GM23338 (cell line): ENCODE measurements at regions not wholly inside any gene's neighbourhood (a gene's known extent, or its start where the extent isn't known, plus 50 kb on each side); places are given as distances from the start of the nearest gene placed in this dataset.

Source experiments
- ATAC-seq: fragments of 200-7000 bp; cut with Tn5 transposase; 3 replicates; pipeline ENCODE4 v1.9.1; 2020
- DNase-seq: peaks from one replicate; pipeline ENCODE4 v3.0.0-alpha.2; 2015; ENCODE audit warnings: low spot score
- H2AFZ ChIP-seq: fragments of 200-600 bp; sonication (generic); 2 replicates; pipeline ENCODE4 v1.8.0; 2016; ENCODE audit warnings: antibody characterized with exemption, mild to moderate bottlenecking, moderate library complexity
- H3F3A ChIP-seq: fragments of 200-600 bp; sonication (generic); replicated peaks from 2 replicates; pipeline ENCODE4 v1.8.0; 2017; ENCODE audit warnings: antibody characterized with exemption, mixed run types, low read depth
- H3K27ac ChIP-seq: fragments of 200-600 bp; sonication (generic); 2 replicates; pipeline ENCODE4 v1.6.1; 2016; ENCODE audit warnings: low read depth
- H3K27me3 ChIP-seq: fragments of 200-600 bp; sonication (generic); 2 replicates; pipeline ENCODE4 v1.8.0; 2016; ENCODE audit warnings: mild to moderate bottlenecking, mixed run types, moderate library complexity; ENCODE audit not compliant: insufficient read depth
- H3K36me3 ChIP-seq: fragments of 200-600 bp; sonication (generic); 2 replicates; pipeline ENCODE4 v1.8.0; 2016; ENCODE audit warnings: mild to moderate bottlenecking; ENCODE audit not compliant: insufficient read depth
- H3K4me1 ChIP-seq: fragments of 200-600 bp; sonication (generic); 2 replicates; pipeline ENCODE4 v1.8.0; 2016; ENCODE audit warnings: mild to moderate bottlenecking, moderate library complexity; ENCODE audit not compliant: insufficient read depth
- H3K4me2 ChIP-seq: fragments of 200-600 bp; sonication (generic); 2 replicates; pipeline ENCODE4 v1.7.1; 2017; ENCODE audit warnings: mixed run types
- H3K4me3 ChIP-seq: fragments of 200-600 bp; sonication (generic); 2 replicates; pipeline ENCODE4 v1.6.1; 2016; ENCODE audit warnings: mixed run types
- H3K79me2 ChIP-seq: fragments of 200-600 bp; sonication (generic); replicated peaks from 2 replicates; pipeline ENCODE4 v1.8.0; 2017; ENCODE audit warnings: mild to moderate bottlenecking; ENCODE audit not compliant: insufficient read depth
- H3K9me2 ChIP-seq: fragments of 200-600 bp; sonication (generic); 2 replicates; pipeline ENCODE4 v1.8.0; 2017; ENCODE audit not compliant: insufficient read depth
- H4K20me1 ChIP-seq: fragments of 200-600 bp; sonication (generic); replicated peaks from 2 replicates; pipeline ENCODE4 v1.8.0; 2017; ENCODE audit warnings: mild to moderate bottlenecking; ENCODE audit not compliant: insufficient read depth
- H3K27ac Mint-ChIP-seq: 2 replicates; pipeline ENCODE4 v1.8.0; 2020; ENCODE audit warnings: inconsistent platforms, mild to moderate bottlenecking, moderate library complexity, mixed read lengths
- H3K27me3 Mint-ChIP-seq: 3 replicates; pipeline ENCODE4 v1.8.0; 2022; ENCODE audit warnings: low read depth, mild to moderate bottlenecking, moderate library complexity, mixed read lengths, inconsistent platforms; ENCODE audit not compliant: insufficient read depth, poor library complexity
- H3K36me3 Mint-ChIP-seq: 3 replicates; pipeline ENCODE4 v1.8.0; 2021; ENCODE audit warnings: low read depth, mild to moderate bottlenecking, inconsistent platforms, moderate library complexity, mixed read lengths
- H3K4me1 Mint-ChIP-seq: 3 replicates; pipeline ENCODE4 v1.8.0; 2020; ENCODE audit warnings: mild to moderate bottlenecking, inconsistent platforms, mixed read lengths
- H3K4me3 Mint-ChIP-seq: 3 replicates; pipeline ENCODE4 v1.8.0; 2021; ENCODE audit warnings: moderate library complexity, mild to moderate bottlenecking, inconsistent platforms, mixed read lengths
- H3K9me3 Mint-ChIP-seq: 3 replicates; pipeline ENCODE4 v1.8.0; 2020; ENCODE audit warnings: moderate library complexity, mild to moderate bottlenecking, inconsistent platforms, mixed read lengths
- CREB1 ChIP-seq: fragments of 250-450 bp; sonication (Bioruptor Pico); IDR thresholded peaks from 2 replicates; pipeline ENCODE4 v1.5.0; 2020; ENCODE audit warnings: low read depth, mild to moderate bottlenecking, moderate library complexity
- EZH2 ChIP-seq: fragments of 200-600 bp; sonication (generic); IDR thresholded peaks from one replicate; pipeline ENCODE4 v1.8.0; 2017; ENCODE audit warnings: antibody characterized with exemption, mild to moderate bottlenecking, low read depth; ENCODE audit not compliant: unreplicated experiment
- EZH2phosphoT487 ChIP-seq: fragments of 200-600 bp; sonication (generic); IDR thresholded peaks from one replicate; pipeline ENCODE4 v1.8.1; 2018; ENCODE audit warnings: antibody characterized with exemption; ENCODE audit not compliant: unreplicated experiment
- JUNB ChIP-seq: IDR thresholded peaks from one replicate; pipeline ENCODE4 v1.6.1; 2016; ENCODE audit warnings: antibody characterized with exemption; ENCODE audit not compliant: unreplicated experiment
- NANOG ChIP-seq: IDR thresholded peaks from 2 replicates; pipeline ENCODE4 v1.6.1; 2016; ENCODE audit warnings: antibody characterized with exemption, borderline replicate concordance
- STAT1 ChIP-seq: IDR thresholded peaks from one replicate; pipeline ENCODE4 v1.6.1; 2016; ENCODE audit warnings: antibody characterized with exemption; ENCODE audit not compliant: unreplicated experiment
- ZNF331 ChIP-seq: fragments of 250-450 bp; sonication (Bioruptor Pico); IDR thresholded peaks from 2 replicates; pipeline ENCODE4 v1.5.0; 2020; ENCODE audit warnings: low read depth, mild to moderate bottlenecking, moderate library complexity
- TF ChIP-seq, protein P1 (sequence below), 2 experiments: fragments of 200-600 bp in 1 of 2; sonication (generic) in 1 of 2; conservative IDR thresholded peaks; 2 replicates each; pipeline versions ENCODE4 v1.5.1 to v1.6.1; 2016 to 2017; ENCODE audit warnings: antibody characterized with exemption in 2 of 2, low read depth in 2 of 2, mild to moderate bottlenecking in 2 of 2, moderate library complexity in 1 of 2
- TF ChIP-seq, protein P2 (sequence below): fragments of 250-450 bp; sonication (Bioruptor Pico); IDR thresholded peaks from 2 replicates; pipeline ENCODE4 v1.5.0; 2020; ENCODE audit warnings: mild to moderate bottlenecking, moderate library complexity
- TF ChIP-seq, protein P3 (sequence below): IDR thresholded peaks from one replicate; pipeline ENCODE4 v1.6.1; 2018; ENCODE audit warnings: antibody characterized with exemption; ENCODE audit not compliant: unreplicated experiment
- TF ChIP-seq, protein P4 (sequence below): IDR thresholded peaks from 2 replicates; pipeline ENCODE4 v1.6.1; 2016; ENCODE audit warnings: antibody characterized with exemption

DNA sequence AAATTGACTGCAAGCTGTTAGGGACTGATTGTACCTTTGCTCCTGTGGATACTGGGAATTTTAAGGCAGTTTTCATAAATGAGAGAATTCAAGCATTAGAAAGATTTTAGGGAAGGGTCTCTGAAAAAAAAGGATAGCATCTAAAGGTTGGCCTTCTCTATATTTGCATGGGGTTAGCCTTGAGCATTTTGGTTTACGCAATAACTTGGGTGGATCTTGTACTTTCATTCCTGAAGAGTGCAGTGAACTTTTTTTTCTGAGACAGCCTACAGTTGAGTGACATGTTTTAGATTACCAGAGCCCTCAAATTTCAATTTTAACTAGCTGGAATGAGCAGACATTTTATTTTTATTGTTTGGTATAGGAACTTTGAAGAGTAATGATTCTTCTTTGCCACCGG is 91.6 kb upstream of the NR3C1 start:
- no peak overlapping the region for H3K4me3 Mint-ChIP-seq
- H3K27me3 ChIP-seq: no peaks in the 10 kb centered on the region
- no peak overlapping the region for H2AFZ ChIP-seq
- no peak for DNase-seq
- H3K4me2 ChIP-seq: no peak overlapping the region
- no peak overlapping the region for H3K4me3 ChIP-seq
- H3K27me3 Mint-ChIP-seq: peaks cover 2% of the 10 kb centered on the region
- no peak overlapping the region for H3K27ac Mint-ChIP-seq
- TF ChIP-seq JUNB: no peak
- TF ChIP-seq NANOG: no peak
- TF ChIP-seq, protein P1, sequence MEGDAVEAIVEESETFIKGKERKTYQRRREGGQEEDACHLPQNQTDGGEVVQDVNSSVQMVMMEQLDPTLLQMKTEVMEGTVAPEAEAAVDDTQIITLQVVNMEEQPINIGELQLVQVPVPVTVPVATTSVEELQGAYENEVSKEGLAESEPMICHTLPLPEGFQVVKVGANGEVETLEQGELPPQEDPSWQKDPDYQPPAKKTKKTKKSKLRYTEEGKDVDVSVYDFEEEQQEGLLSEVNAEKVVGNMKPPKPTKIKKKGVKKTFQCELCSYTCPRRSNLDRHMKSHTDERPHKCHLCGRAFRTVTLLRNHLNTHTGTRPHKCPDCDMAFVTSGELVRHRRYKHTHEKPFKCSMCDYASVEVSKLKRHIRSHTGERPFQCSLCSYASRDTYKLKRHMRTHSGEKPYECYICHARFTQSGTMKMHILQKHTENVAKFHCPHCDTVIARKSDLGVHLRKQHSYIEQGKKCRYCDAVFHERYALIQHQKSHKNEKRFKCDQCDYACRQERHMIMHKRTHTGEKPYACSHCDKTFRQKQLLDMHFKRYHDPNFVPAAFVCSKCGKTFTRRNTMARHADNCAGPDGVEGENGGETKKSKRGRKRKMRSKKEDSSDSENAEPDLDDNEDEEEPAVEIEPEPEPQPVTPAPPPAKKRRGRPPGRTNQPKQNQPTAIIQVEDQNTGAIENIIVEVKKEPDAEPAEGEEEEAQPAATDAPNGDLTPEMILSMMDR (conservative IDR thresholded peaks at IDR 0.05; ENCODE audit: low read depth in 2 of 2): no peak
- TF ChIP-seq EZH2phosphoT487: no peak
- TF ChIP-seq, protein P2, sequence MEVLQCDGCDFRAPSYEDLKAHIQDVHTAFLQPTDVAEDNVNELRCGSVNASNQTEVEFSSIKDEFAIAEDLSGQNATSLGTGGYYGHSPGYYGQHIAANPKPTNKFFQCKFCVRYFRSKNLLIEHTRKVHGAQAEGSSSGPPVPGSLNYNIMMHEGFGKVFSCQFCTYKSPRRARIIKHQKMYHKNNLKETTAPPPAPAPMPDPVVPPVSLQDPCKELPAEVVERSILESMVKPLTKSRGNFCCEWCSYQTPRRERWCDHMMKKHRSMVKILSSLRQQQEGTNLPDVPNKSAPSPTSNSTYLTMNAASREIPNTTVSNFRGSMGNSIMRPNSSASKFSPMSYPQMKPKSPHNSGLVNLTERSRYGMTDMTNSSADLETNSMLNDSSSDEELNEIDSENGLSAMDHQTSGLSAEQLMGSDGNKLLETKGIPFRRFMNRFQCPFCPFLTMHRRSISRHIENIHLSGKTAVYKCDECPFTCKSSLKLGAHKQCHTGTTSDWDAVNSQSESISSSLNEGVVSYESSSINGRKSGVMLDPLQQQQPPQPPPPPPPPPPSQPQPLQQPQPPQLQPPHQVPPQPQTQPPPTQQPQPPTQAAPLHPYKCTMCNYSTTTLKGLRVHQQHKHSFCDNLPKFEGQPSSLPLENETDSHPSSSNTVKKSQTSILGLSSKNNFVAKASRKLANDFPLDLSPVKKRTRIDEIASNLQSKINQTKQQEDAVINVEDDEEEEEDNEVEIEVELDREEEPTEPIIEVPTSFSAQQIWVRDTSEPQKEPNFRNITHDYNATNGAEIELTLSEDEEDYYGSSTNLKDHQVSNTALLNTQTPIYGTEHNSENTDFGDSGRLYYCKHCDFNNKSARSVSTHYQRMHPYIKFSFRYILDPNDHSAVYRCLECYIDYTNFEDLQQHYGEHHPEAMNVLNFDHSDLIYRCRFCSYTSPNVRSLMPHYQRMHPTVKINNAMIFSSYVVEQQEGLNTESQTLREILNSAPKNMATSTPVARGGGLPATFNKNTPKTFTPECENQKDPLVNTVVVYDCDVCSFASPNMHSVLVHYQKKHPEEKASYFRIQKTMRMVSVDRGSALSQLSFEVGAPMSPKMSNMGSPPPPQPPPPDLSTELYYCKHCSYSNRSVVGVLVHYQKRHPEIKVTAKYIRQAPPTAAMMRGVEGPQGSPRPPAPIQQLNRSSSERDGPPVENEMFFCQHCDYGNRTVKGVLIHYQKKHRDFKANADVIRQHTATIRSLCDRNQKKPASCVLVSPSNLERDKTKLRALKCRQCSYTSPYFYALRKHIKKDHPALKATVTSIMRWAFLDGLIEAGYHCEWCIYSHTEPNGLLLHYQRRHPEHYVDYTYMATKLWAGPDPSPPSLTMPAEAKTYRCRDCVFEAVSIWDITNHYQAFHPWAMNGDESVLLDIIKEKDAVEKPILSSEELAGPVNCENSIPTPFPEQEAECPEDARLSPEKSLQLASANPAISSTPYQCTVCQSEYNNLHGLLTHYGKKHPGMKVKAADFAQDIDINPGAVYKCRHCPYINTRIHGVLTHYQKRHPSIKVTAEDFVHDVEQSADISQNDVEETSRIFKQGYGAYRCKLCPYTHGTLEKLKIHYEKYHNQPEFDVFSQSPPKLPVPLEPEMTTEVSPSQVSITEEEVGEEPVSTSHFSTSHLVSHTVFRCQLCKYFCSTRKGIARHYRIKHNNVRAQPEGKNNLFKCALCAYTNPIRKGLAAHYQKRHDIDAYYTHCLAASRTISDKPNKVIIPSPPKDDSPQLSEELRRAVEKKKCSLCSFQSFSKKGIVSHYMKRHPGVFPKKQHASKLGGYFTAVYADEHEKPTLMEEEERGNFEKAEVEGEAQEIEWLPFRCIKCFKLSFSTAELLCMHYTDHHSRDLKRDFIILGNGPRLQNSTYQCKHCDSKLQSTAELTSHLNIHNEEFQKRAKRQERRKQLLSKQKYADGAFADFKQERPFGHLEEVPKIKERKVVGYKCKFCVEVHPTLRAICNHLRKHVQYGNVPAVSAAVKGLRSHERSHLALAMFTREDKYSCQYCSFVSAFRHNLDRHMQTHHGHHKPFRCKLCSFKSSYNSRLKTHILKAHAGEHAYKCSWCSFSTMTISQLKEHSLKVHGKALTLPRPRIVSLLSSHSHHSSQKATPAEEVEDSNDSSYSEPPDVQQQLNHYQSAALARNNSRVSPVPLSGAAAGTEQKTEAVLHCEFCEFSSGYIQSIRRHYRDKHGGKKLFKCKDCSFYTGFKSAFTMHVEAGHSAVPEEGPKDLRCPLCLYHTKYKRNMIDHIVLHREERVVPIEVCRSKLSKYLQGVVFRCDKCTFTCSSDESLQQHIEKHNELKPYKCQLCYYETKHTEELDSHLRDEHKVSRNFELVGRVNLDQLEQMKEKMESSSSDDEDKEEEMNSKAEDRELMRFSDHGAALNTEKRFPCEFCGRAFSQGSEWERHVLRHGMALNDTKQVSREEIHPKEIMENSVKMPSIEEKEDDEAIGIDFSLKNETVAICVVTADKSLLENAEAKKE (CRISPR knock-in tag): no peak
- TF ChIP-seq STAT1: no peak
- TF ChIP-seq, protein P3, sequence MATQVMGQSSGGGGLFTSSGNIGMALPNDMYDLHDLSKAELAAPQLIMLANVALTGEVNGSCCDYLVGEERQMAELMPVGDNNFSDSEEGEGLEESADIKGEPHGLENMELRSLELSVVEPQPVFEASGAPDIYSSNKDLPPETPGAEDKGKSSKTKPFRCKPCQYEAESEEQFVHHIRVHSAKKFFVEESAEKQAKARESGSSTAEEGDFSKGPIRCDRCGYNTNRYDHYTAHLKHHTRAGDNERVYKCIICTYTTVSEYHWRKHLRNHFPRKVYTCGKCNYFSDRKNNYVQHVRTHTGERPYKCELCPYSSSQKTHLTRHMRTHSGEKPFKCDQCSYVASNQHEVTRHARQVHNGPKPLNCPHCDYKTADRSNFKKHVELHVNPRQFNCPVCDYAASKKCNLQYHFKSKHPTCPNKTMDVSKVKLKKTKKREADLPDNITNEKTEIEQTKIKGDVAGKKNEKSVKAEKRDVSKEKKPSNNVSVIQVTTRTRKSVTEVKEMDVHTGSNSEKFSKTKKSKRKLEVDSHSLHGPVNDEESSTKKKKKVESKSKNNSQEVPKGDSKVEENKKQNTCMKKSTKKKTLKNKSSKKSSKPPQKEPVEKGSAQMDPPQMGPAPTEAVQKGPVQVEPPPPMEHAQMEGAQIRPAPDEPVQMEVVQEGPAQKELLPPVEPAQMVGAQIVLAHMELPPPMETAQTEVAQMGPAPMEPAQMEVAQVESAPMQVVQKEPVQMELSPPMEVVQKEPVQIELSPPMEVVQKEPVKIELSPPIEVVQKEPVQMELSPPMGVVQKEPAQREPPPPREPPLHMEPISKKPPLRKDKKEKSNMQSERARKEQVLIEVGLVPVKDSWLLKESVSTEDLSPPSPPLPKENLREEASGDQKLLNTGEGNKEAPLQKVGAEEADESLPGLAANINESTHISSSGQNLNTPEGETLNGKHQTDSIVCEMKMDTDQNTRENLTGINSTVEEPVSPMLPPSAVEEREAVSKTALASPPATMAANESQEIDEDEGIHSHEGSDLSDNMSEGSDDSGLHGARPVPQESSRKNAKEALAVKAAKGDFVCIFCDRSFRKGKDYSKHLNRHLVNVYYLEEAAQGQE: no peak
- TF ChIP-seq CREB1 (CRISPR knock-in tag): no peak
- no peak for TF ChIP-seq ZNF331 (CRISPR knock-in tag)
- no peak for TF ChIP-seq EZH2
- TF ChIP-seq, protein P4, sequence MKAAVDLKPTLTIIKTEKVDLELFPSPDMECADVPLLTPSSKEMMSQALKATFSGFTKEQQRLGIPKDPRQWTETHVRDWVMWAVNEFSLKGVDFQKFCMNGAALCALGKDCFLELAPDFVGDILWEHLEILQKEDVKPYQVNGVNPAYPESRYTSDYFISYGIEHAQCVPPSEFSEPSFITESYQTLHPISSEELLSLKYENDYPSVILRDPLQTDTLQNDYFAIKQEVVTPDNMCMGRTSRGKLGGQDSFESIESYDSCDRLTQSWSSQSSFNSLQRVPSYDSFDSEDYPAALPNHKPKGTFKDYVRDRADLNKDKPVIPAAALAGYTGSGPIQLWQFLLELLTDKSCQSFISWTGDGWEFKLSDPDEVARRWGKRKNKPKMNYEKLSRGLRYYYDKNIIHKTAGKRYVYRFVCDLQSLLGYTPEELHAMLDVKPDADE: no peak
- peaks cover 4% of the 10 kb centered on the region; the same call in 1 of the 2 replicates for H3K9me2 ChIP-seq
- no peaks in the 10 kb centered on the region for H3K79me2 ChIP-seq
- no peak for ATAC-seq
- no peaks in the 10 kb centered on the region for H3K9me3 Mint-ChIP-seq
- no peaks in the 10 kb centered on the region for H3K36me3 Mint-ChIP-seq
- H3K4me1 Mint-ChIP-seq: no peaks in the 10 kb centered on the region
- no peaks in the 10 kb centered on the region for H3K36me3 ChIP-seq
- H4K20me1 ChIP-seq: no peaks in the 10 kb centered on the region
- H3K27ac ChIP-seq: no peak overlapping the region
- H3F3A ChIP-seq: no peaks in the 10 kb centered on the region
- no peaks in the 10 kb centered on the region for H3K4me1 ChIP-seq
